Body of pancreas (tissue), 4 donors: ENCODE measurements at regions not wholly inside any gene's neighbourhood (a gene's known extent, or its start where the extent isn't known, plus 50 kb on each side); places are given as distances from the start of the nearest gene placed in this dataset.

ENCODE experiments used
- ATAC-seq: fragments of 150-250 bp; one replicate; pipeline ENCODE4 v1.9.1; 2016
- DNase-seq, 4 donors: peaks; one replicate each; pipeline ENCODE4 v3.0.0-alpha.2; 2019
- H3K27ac ChIP-seq, 4 donors: fragments of 200-600 bp; sonication (generic); 1 replicate in 3 of 4; 2 replicates in 1 of 4; pipeline versions ENCODE4 v1.5.1 to v1.6.1; 2016 to 2019; ENCODE audit warnings: mild to moderate bottlenecking in 1 of 4, mixed read lengths in 1 of 4, moderate library complexity in 1 of 4
- H3K27me3 ChIP-seq, 2 donors: fragments of 200-600 bp; sonication (generic); one replicate each; pipeline ENCODE4 v1.6.0; 2016; ENCODE audit warnings: mild to moderate bottlenecking in 1 of 2
- H3K36me3 ChIP-seq, 2 donors: fragments of 200-600 bp; sonication (generic); replicated peaks in 1 of 2; 2 replicates each; pipeline ENCODE4 v1.5.1; 2016; ENCODE audit warnings: low read depth in 2 of 2; ENCODE audit not compliant: insufficient read depth in 1 of 2
- H3K4me1 ChIP-seq: fragments of 200-600 bp; sonication (generic); one replicate; pipeline ENCODE4 v1.6.0; 2016
- H3K4me3 ChIP-seq, 2 donors: fragments of 200-600 bp; sonication (generic); 1 replicate in 1 of 2; 2 replicates in 1 of 2; pipeline ENCODE4 v1.5.1; 2016 to 2019
- H3K9me3 ChIP-seq, 3 donors: fragments of 200-600 bp; sonication (generic); 1 replicate in 2 of 3; 2 replicates in 1 of 3; pipeline ENCODE4 v1.5.1; 2016
- CTCF ChIP-seq, 7 experiments: fragments of 450-650 bp in 4 of 7; fragments of 200-600 bp in 3 of 7; sonication (generic) in 3 of 7; IDR thresholded peaks; one replicate each; pipeline ENCODE4 v1.5.1; 2016 to 2019; ENCODE audit warnings: antibody characterized with exemption in 7 of 7
- POLR2A ChIP-seq, 3 donors: fragments of 450-650 bp; IDR thresholded peaks; one replicate each; pipeline ENCODE4 v1.6.1; 2016; ENCODE audit warnings: antibody characterized with exemption in 3 of 3, mild to moderate bottlenecking in 2 of 3
- WGBS, 2 donors: methylation state at CpG; one replicate each; pipeline ENCODE4 v1.1.5; 2017; 5-methylcytosine and 5-hydroxymethylcytosine counted together
- intact Hi-C: fragments of 100-400 bp; cut with DNase I; formaldehyde crosslinking; loops from one replicate; pipeline ENCODE4 v1.15.1; 2023

DNA sequence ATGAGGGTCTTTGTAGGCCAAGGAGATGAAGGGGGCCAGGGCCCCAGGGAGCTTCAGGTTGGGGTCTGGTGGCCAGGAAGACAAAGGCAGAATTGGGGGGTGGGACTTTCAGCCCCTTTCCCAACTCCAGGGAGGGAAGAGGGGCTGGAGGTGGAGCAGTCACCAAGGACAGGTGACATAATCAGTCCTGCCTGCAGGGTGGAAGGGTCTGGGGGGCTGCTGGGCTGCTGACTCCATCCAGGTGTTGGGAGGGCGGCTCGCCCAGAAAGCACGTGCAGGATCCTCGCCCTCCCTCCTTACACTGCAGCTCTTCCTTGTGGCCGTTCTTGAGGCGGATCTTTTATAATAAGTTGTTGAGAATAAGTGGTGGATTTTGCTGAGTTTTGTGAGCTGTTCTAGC is 1491.1 kb downstream of the TBC1D22A start:
- TF ChIP-seq CTCF (IDR thresholded peaks at IDR 0.05) (no peak), POLR2A (IDR thresholded peaks at IDR 0.05) (no peak)
- DNase-seq (no peak), ATAC-seq (no peak)
- WGBS, 2 donors, result 41 to 42% methylated on average over 6 of the region's 6 CpGs
- Histone ChIP-seq H3K4me1 (no peaks in the 10 kb centered on the region), H3K27me3 (no peaks in the 10 kb centered on the region), H3K27ac (no peak overlapping the region), H3K9me3 (no peaks in the 10 kb centered on the region), H3K4me3 (no peak overlapping the region), H3K36me3 (no peaks in the 10 kb centered on the region)
- intact Hi-C loops, result no loop called here

- no peaks in the 10 kb centered on the region for H3K36me3 ChIP-seq
- H3K27ac ChIP-seq, result no peak overlapping the region
- WGBS, 2 donors, result 42 to 56% methylated on average over 4 to 13 of the region's 13 CpGs
- no peaks in the 10 kb centered on the region for H3K9me3 ChIP-seq
- no peaks in the 10 kb centered on the region for H3K27me3 ChIP-seq
- no peak for TF ChIP-seq POLR2A (IDR thresholded peaks at IDR 0.05)
- TF ChIP-seq CTCF (IDR thresholded peaks at IDR 0.05), result no peak
- intact Hi-C loops, result no loop called here
- ATAC-seq (no peak), DNase-seq (no peak)
- no peaks in the 10 kb centered on the region for H3K4me1 ChIP-seq
- H3K4me3 ChIP-seq, result no peak overlapping the region
Observed at GRCh38 chr22:48253136-48253535, 1490.7 kb downstream of the TBC1D22A start.

- Histone ChIP-seq H3K4me3 (no peak overlapping the region), H3K9me3 (no peaks in the 10 kb centered on the region), H3K36me3 (no peaks in the 10 kb centered on the region), H3K27ac (no peak overlapping the region), H3K4me1 (no peaks in the 10 kb centered on the region), H3K27me3 (no peaks in the 10 kb centered on the region)
- DNase-seq, result no peak
- intact Hi-C loops, result no loop called here
- no peak for ATAC-seq
- WGBS, 2 donors, result 50 to 59% methylated on average over 3 to 5 of the region's 5 CpGs
- TF ChIP-seq POLR2A (IDR thresholded peaks at IDR 0.05), result no peak
- no peak for TF ChIP-seq CTCF (IDR thresholded peaks at IDR 0.05)
Observed at GRCh38 chr22:48251629-48252028, 1489.2 kb downstream of the TBC1D22A start.

- no peaks in the 10 kb centered on the region for H3K27me3 ChIP-seq
- no peak for ATAC-seq
- intact Hi-C loops, result no loop called here
- no peak overlapping the region for H3K4me3 ChIP-seq
- TF ChIP-seq CTCF (IDR thresholded peaks at IDR 0.05) (no peak), POLR2A (IDR thresholded peaks at IDR 0.05) (no peak)
- DNase-seq, result no peak
- H3K4me1 ChIP-seq, result no peaks in the 10 kb centered on the region
- no peaks in the 10 kb centered on the region for H3K36me3 ChIP-seq
- H3K9me3 ChIP-seq, result no peaks in the 10 kb centered on the region
- WGBS, 2 donors, result 47 to 61% methylated on average over 5 of the region's 5 CpGs
- H3K27ac ChIP-seq, result no peak overlapping the region
Observed at GRCh38 chr22:48250937-48251530, 1488.6 kb downstream of the TBC1D22A start.

DNA sequence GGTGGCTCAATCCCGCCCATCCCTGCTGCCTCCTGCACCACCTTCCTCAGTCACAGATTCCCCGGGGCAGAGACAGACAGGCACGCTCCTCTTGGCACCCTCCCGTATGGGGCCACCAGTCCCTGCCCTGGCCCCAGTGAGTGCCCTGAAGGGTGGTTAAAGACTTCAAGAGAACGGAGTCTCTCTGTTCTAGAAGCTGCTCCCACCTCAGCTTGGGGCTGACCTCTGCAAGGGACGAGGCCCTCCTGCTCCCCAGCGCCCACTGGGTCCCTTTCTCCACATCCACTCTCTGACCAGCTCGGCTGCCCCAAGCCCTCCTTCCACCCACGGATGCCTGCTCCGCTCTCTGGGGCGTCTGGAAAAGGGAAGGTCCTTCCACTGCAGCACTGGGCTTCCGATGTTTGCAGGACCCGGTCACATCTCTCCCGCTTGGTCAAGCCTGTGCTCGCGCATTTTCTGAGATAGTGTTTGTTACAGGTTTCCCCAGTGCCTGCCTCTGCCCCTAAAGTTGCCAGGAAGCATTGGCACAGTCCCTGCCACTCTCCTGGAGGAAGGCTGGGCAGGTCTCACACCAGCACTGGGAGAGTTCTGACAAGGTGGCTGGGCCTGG is 1487.9 kb downstream of the TBC1D22A start:
- ATAC-seq, result no peak
- DNase-seq, result no peak
- WGBS, 2 donors, result 43 to 58% methylated on average over 15 to 16 of the region's 16 CpGs
- intact Hi-C loops, result no loop called here
- Histone ChIP-seq H3K27me3 (no peaks in the 10 kb centered on the region), H3K36me3 (no peaks in the 10 kb centered on the region), H3K9me3 (no peaks in the 10 kb centered on the region), H3K27ac (no peak overlapping the region), H3K4me3 (no peak overlapping the region), H3K4me1 (no peaks in the 10 kb centered on the region)
- no peak for TF ChIP-seq POLR2A (IDR thresholded peaks at IDR 0.05)
- no peak for TF ChIP-seq CTCF (IDR thresholded peaks at IDR 0.05)
